Esophagus muscularis mucosa (tissue), 4 donors: ENCODE measurements at regions not wholly inside any gene's neighbourhood (a gene's known extent, or its start where the extent isn't known, plus 50 kb on each side); places are given as distances from the start of the nearest gene placed in this dataset.

ENCODE experiments used
- CTCF ChIP-seq, 3 experiments: fragments of 200-600 bp in 2 of 3; fragments of 450-650 bp in 1 of 3; sonication (generic) in 2 of 3; IDR thresholded peaks; one replicate each; pipeline ENCODE4 v1.5.1; 2017 to 2019; ENCODE audit warnings: antibody characterized with exemption in 3 of 3, mild to moderate bottlenecking in 2 of 3, moderate library complexity in 1 of 3
- EP300 ChIP-seq: sonication (generic); formaldehyde crosslinking; IDR thresholded peaks from one replicate; pipeline ENCODE4 v1.6.1; 2017; ENCODE audit warnings: antibody characterized with exemption
- POLR2A ChIP-seq: fragments of 450-650 bp; IDR thresholded peaks from one replicate; pipeline ENCODE4 v1.6.1; 2017; ENCODE audit warnings: antibody characterized with exemption, moderate library complexity, mild to moderate bottlenecking, low read depth
- POLR2AphosphoS5 ChIP-seq, 2 donors: sonication (generic); formaldehyde crosslinking; IDR thresholded peaks; one replicate each; pipeline ENCODE4 v1.6.1; 2017; ENCODE audit warnings: antibody characterized with exemption in 2 of 2

GRCh38 chr12:88944397-88944796, 364.1 kb upstream of the KITLG start:
- TF ChIP-seq POLR2A: no peak
- no peak for TF ChIP-seq EP300
- no peak for TF ChIP-seq CTCF (IDR thresholded peaks at IDR 0.05)
- no peak for TF ChIP-seq POLR2AphosphoS5 (IDR thresholded peaks at IDR 0.05)
